HG02798 (cell line): ENCODE measurements at regions not wholly inside any gene's neighbourhood (a gene's known extent, or its start where the extent isn't known, plus 50 kb on each side); places are given as distances from the start of the nearest gene placed in this dataset.
"Not testable (repeated sequence)": the region's sequence is repeated elsewhere in the genome, so short reads cannot be mapped to it uniquely, and the experiment has no call there.

ENCODE experiments used
- ATAC-seq: cut with Tn5 transposase; IDR thresholded peaks from one replicate; pipeline ENCODE4 v1.9.1; 2021; ENCODE audit warnings: mild to moderate bottlenecking; ENCODE audit not compliant: unreplicated experiment, poor library complexity

- ATAC-seq: not testable (repeated sequence)
Observed at GRCh38 chr2:34210382-34210781, 611.3 kb upstream of the FAM98A start.

GRCh38 chr2:34204560-34204959 is 605.5 kb upstream of the FAM98A start:
- no peak for ATAC-seq

GRCh38 chr2:34201099-34201498 is 602.0 kb upstream of the FAM98A start:
- ATAC-seq: no peak

DNA sequence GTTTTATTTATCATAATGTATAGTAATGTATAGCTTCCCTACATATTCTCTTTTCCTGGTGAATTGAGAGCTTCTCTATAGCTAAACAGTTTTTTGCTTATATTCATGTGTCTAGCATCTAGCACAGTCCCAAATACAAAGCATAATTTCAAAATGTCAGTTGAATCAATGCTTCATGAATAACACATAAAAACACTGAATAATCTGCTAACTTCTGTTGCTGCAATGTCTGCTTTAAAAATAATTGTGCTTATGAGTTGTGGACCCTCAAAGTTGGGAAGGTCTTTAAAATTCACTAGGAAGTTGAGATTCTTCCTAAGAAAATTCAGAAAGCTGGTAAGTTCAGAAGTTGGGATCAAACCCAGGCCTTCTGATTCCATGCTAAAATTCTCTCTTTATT is 600.9 kb upstream of the FAM98A start:
- ATAC-seq: no peak

GRCh38 chr2:34193164-34193563 is 594.1 kb upstream of the FAM98A start:
- no peak for ATAC-seq

DNA sequence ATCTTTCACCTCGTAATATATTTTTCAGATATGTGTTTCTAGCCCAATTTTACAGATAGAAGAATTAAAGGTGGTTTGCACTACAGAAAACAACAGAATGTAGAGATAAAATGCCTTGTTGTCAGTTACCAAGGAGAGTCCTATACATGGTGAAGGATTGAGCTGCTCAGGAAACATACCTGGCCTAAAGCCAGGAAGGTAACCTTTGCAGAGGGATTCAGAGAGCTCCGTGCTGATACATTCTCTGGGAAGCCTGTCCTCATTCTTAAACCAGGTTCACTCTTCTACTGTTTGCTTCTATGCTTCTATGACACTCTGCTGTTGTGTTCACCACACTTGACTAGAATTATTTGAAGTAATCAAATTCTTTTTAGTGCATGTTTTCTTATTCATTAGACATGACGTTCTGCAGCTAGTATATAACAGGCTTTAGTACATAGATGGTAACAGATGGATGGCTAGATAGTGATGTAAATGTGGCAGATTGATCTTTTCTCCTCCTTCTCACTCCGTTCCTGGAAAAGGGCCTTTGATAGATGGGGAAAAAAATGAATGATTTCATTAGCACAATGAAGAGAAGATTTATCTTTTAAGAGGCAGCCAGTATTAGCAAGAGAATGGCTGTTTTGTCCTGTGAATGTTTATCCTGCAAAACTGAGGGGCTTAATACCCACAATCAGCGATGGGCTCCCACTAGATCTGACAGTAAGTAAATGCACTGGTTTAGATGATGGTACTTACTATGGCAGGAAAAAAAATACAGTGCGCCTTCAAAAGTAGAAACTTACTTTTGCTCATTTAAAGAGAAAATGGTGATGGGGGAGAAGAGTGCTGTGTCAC is 589.6 kb upstream of the FAM98A start:
- ATAC-seq: no peak

- no peak for ATAC-seq
Observed at GRCh38 chr2:34179511-34179910, 580.4 kb upstream of the FAM98A start.

- no peak for ATAC-seq
Observed at GRCh38 chr2:34178482-34178881, 579.4 kb upstream of the FAM98A start.

DNA sequence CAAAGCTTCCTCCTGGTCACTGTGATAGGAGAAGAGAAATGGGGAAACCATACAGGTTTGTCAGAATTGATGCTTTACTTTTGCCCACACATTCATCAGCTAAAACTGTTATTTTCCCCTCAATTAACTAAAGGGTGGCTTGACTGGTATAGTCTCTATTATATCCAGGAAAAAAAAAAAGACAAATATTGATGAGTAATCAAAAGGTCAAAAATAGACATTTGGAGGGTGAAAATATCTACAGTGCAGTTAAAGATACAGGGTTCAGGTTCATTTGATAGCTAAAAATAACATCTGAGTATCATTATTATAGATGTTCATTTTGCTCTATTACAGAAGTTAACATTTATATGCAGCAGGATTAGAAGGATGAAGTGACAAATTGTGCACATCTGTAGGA is 577.6 kb upstream of the FAM98A start:
- ATAC-seq: no peak

GRCh38 chr2:34174506-34174905 is 575.4 kb upstream of the FAM98A start:
- no peak for ATAC-seq

DNA sequence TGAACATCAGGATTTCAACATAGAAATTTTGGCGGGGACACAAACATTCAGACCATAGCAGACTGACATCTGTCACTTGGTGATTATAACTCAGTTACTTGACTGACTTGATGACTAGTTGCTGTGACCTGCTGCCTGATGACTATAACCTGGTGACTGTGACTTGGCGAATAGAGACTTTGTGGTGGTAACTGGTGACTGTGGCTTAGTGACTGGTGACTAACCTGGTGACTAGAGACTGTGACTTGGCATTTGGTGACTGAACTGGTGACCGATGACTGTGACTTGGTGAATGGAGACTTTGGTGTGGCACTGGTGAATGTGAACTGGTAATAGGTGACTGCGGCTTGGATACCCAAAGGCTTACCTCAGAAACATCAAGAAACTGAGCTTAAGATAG is 563.1 kb upstream of the FAM98A start:
- ATAC-seq: no peak

DNA sequence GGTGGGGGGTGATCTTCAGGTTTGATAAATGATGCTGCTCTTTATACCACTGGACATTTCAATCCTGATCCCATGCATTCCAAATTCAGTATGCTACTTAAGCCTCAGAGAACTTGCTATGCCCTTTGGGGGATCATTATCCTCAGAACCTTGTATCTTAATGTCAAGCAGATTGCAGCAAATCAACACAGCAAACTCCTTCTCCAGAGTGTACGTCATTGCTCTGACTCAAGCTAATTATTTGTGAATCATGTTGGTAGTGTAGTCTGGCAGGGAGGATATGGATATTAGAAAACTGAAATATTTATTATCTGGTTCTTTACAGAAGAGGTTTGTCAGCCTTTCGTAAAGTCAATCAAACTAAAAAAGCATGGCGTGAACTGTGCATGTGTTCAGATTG is 562.5 kb upstream of the FAM98A start:
- no peak for ATAC-seq

- no peak for ATAC-seq
Observed at GRCh38 chr2:34159901-34160300, 560.8 kb upstream of the FAM98A start.

GRCh38 chr2:34153484-34153883 is 554.4 kb upstream of the FAM98A start:
- no peak for ATAC-seq

- ATAC-seq: no peak
Observed at GRCh38 chr2:34147780-34148179, 548.7 kb upstream of the FAM98A start.

- no peak for ATAC-seq
Observed at GRCh38 chr2:34143149-34143548, 544.0 kb upstream of the FAM98A start.

GRCh38 chr2:34142531-34143008 is 543.5 kb upstream of the FAM98A start:
- ATAC-seq: not testable (repeated sequence)

DNA sequence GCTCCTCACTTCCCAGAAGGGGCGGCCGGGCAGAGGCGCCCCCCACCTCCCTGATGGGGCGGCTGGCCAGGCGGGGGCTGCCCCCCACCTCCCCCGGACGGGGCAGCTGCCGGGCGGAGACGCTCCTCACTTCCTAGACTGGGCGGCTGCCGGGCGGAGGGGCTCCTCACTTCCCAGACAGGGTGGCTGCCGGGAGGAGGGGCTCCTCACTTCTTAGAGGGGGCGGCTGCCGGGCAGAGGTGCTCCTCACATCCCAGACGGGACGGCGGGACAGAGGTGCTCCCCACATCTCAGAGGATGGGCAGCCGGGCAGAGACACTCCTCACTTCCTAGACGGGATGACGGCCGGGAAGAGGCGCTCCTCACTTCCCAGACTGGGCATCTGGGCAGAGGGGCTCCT is 534.0 kb upstream of the FAM98A start:
- not testable (repeated sequence) for ATAC-seq

DNA sequence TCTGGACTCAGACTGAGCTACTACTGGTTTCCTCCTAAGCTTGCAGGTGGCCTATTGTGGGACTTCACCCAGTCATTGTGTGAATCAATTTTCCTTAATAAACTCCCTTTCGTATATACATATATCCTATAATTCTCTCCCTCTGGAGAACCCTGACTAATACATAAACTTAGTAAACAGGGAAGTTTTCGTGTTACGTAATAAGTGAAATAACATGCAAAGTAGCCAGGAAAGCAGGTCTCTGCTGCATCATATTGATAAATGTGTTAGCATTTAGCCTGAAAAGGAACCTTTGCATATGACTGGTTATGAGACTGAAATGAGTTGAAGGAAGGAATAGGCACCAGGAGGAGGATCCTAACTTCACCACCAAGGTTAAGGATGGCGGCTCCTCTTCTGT is 527.2 kb upstream of the FAM98A start:
- ATAC-seq: no peak

GRCh38 chr2:34123996-34124785 is 525.1 kb upstream of the FAM98A start:
- ATAC-seq: no peak

- ATAC-seq: no peak
Observed at GRCh38 chr2:34121076-34121475, 522.0 kb upstream of the FAM98A start.
